Astrocyte (in vitro differentiated cells and primary cell): ENCODE measurements at regions not wholly inside any gene's neighbourhood (a gene's known extent, or its start where the extent isn't known, plus 50 kb on each side); places are given as distances from the start of the nearest gene placed in this dataset.

Experiments
- DNase-seq: peaks from one replicate; pipeline ENCODE4 v3.0.0-alpha.2; 2010; ENCODE audit warnings: low read depth
- FAIRE-seq: peaks from 2 replicates; lab custom pipeline; 2011; peaks lifted over from hg19 to GRCh38; lab: Jason Lieb, UNC
- H2AFZ ChIP-seq: 2 replicates; pipeline ENCODE4 v1.6.0; 2012; ENCODE audit warnings: low read depth, low read length, inconsistent platforms
- H3K27ac ChIP-seq: 2 replicates; pipeline ENCODE4 v1.5.1; 2011; ENCODE audit warnings: low read depth, low read length, inconsistent platforms
- H3K27me3 ChIP-seq: 2 replicates; pipeline ENCODE4 v1.6.0; 2011; ENCODE audit warnings: low read length, inconsistent platforms; ENCODE audit not compliant: insufficient read depth
- H3K36me3 ChIP-seq: 2 replicates; pipeline ENCODE4 v1.5.1; 2011; ENCODE audit warnings: low read length, inconsistent platforms; ENCODE audit not compliant: insufficient read depth
- H3K4me1 ChIP-seq: 2 replicates; pipeline ENCODE4 v1.5.1; 2011; ENCODE audit warnings: low read length, inconsistent platforms; ENCODE audit not compliant: insufficient read depth
- H3K4me2 ChIP-seq: 2 replicates; pipeline ENCODE4 v1.6.0; 2012; ENCODE audit warnings: low read length, inconsistent platforms
- H3K4me3 ChIP-seq: 2 replicates; pipeline ENCODE4 v1.5.1; 2011; ENCODE audit warnings: low read depth, mild to moderate bottlenecking, low read length, inconsistent platforms; ENCODE audit not compliant: insufficient read depth
- H3K79me2 ChIP-seq: 2 replicates; pipeline ENCODE4 v1.6.0; 2012; ENCODE audit warnings: mild to moderate bottlenecking, low read length, inconsistent platforms; ENCODE audit not compliant: insufficient read depth
- H3K9ac ChIP-seq: 2 replicates; pipeline ENCODE4 v1.6.0; 2012; ENCODE audit warnings: mild to moderate bottlenecking, low read length, inconsistent platforms
- H3K9me3 ChIP-seq: 2 replicates; pipeline ENCODE4 v1.5.1; 2012; ENCODE audit warnings: low read depth, mild to moderate bottlenecking, low read length, inconsistent platforms; ENCODE audit not compliant: insufficient read depth
- H4K20me1 ChIP-seq: 2 replicates; pipeline ENCODE4 v1.6.0; 2012; ENCODE audit warnings: low read length, inconsistent platforms; ENCODE audit not compliant: insufficient read depth
- H3K27ac Mint-ChIP-seq: one replicate; pipeline ENCODE4 v1.8.0; 2021; ENCODE audit warnings: mild to moderate bottlenecking, mixed read lengths; ENCODE audit not compliant: unreplicated experiment
- H3K27me3 Mint-ChIP-seq: one replicate; pipeline ENCODE4 v1.8.0; 2021; ENCODE audit warnings: low read depth, mixed read lengths; ENCODE audit not compliant: unreplicated experiment
- H3K36me3 Mint-ChIP-seq: one replicate; pipeline ENCODE4 v1.8.0; 2021; ENCODE audit warnings: low read depth, mixed read lengths; ENCODE audit not compliant: unreplicated experiment
- H3K4me1 Mint-ChIP-seq: one replicate; pipeline ENCODE4 v1.8.0; 2021; ENCODE audit warnings: low read depth, mixed read lengths; ENCODE audit not compliant: unreplicated experiment
- H3K4me3 Mint-ChIP-seq: one replicate; pipeline ENCODE4 v1.8.0; 2021; ENCODE audit warnings: mild to moderate bottlenecking, moderate library complexity, mixed read lengths; ENCODE audit not compliant: unreplicated experiment
- H3K9me3 Mint-ChIP-seq: one replicate; pipeline ENCODE4 v1.8.0; 2021; ENCODE audit warnings: mild to moderate bottlenecking, mixed read lengths; ENCODE audit not compliant: unreplicated experiment
- EZH2 ChIP-seq: IDR thresholded peaks from 2 replicates; pipeline ENCODE4 v1.6.1; 2012; ENCODE audit warnings: mild to moderate bottlenecking, low read length, inconsistent platforms; ENCODE audit not compliant: insufficient read depth
- TF ChIP-seq, protein P1 (sequence below): IDR thresholded peaks from 2 replicates; pipeline ENCODE4 v1.5.1; 2011; ENCODE audit warnings: low read depth, mild to moderate bottlenecking, inconsistent platforms, low read length, moderate library complexity; ENCODE audit not compliant: insufficient read depth

DNA sequence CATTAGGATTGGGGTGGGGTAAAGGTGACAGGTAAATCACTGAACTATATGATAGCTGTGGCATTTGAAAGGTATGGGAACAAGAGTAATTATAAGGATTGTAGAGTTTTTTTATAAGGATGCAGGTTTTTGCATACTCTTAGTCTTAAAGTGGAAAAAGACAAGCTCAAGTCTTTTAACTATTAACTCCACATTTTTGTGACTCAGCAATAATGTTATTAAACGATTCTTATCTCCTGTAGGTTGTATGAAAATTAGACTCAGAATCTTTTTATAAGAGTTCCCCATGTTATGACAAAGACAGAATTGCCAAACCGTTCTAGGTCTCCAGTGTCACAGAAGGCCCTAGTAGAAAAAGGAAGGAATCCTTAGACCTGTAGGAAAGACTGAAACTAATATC, 49.9 kb upstream of the TTLL7 start:
- no peak overlapping the region for H3K9ac ChIP-seq
- no peaks in the 10 kb centered on the region for H3K9me3 Mint-ChIP-seq
- H3K79me2 ChIP-seq = no peaks in the 10 kb centered on the region
- DNase-seq = no peak
- no peak overlapping the region for H3K4me3 Mint-ChIP-seq
- no peaks in the 10 kb centered on the region for H3K27me3 Mint-ChIP-seq
- FAIRE-seq = no peak
- no peak overlapping the region for H2AFZ ChIP-seq
- TF ChIP-seq EZH2 = no peak
- TF ChIP-seq, protein P1, sequence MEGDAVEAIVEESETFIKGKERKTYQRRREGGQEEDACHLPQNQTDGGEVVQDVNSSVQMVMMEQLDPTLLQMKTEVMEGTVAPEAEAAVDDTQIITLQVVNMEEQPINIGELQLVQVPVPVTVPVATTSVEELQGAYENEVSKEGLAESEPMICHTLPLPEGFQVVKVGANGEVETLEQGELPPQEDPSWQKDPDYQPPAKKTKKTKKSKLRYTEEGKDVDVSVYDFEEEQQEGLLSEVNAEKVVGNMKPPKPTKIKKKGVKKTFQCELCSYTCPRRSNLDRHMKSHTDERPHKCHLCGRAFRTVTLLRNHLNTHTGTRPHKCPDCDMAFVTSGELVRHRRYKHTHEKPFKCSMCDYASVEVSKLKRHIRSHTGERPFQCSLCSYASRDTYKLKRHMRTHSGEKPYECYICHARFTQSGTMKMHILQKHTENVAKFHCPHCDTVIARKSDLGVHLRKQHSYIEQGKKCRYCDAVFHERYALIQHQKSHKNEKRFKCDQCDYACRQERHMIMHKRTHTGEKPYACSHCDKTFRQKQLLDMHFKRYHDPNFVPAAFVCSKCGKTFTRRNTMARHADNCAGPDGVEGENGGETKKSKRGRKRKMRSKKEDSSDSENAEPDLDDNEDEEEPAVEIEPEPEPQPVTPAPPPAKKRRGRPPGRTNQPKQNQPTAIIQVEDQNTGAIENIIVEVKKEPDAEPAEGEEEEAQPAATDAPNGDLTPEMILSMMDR = no peak
- H3K4me3 ChIP-seq = no peak overlapping the region
- no peaks in the 10 kb centered on the region for H3K36me3 Mint-ChIP-seq
- no peaks in the 10 kb centered on the region for H3K36me3 ChIP-seq
- no peak overlapping the region for H3K27ac ChIP-seq
- no peaks in the 10 kb centered on the region for H3K4me1 Mint-ChIP-seq
- no peaks in the 10 kb centered on the region for H3K4me1 ChIP-seq
- H4K20me1 ChIP-seq = no peaks in the 10 kb centered on the region
- no peak overlapping the region for H3K27ac Mint-ChIP-seq
- no peaks in the 10 kb centered on the region for H3K9me3 ChIP-seq
- H3K27me3 ChIP-seq = no peaks in the 10 kb centered on the region
- H3K4me2 ChIP-seq = no peak overlapping the region
